H9 (cell line): ENCODE measurements at regions not wholly inside any gene's neighbourhood (a gene's known extent, or its start where the extent isn't known, plus 50 kb on each side); places are given as distances from the start of the nearest gene placed in this dataset.

Experiments
- DNase-seq: peaks from one replicate; pipeline ENCODE4 v3.0.0-alpha.2; 2017
- H2AFZ ChIP-seq: one replicate; pipeline ENCODE4 v1.6.1; 2013; ENCODE audit warnings: mild to moderate bottlenecking, low read length, control low read depth, moderate library complexity
- H2AK5ac ChIP-seq: 2 replicates; pipeline ENCODE4 v1.6.1; 2013; ENCODE audit warnings: low read length, control low read depth, mixed read lengths; ENCODE audit not compliant: insufficient read length
- H2BK120ac ChIP-seq: one replicate; pipeline ENCODE4 v1.6.1; 2013; ENCODE audit warnings: low read depth, mild to moderate bottlenecking, low read length, control low read depth, inconsistent platforms; ENCODE audit not compliant: poor library complexity, severe bottlenecking
- H2BK12ac ChIP-seq: 2 replicates; pipeline ENCODE4 v1.6.1; 2013; ENCODE audit warnings: low read length, control low read depth, mixed read lengths, low read depth; ENCODE audit not compliant: insufficient read length
- H2BK15ac ChIP-seq: 2 replicates; pipeline ENCODE4 v1.6.1; 2013; ENCODE audit warnings: low read depth, low read length, control low read depth
- H2BK20ac ChIP-seq: one replicate; pipeline ENCODE4 v1.6.1; 2013; ENCODE audit warnings: low read depth, mild to moderate bottlenecking, low read length, control low read depth, inconsistent platforms; ENCODE audit not compliant: poor library complexity, severe bottlenecking
- H2BK5ac ChIP-seq: 2 replicates; pipeline ENCODE4 v1.6.1; 2013; ENCODE audit warnings: low read length, control low read depth, mixed read lengths; ENCODE audit not compliant: insufficient read length
- H3K14ac ChIP-seq: 2 replicates; pipeline ENCODE4 v1.6.1; 2013; ENCODE audit warnings: low read length, control low read depth; ENCODE audit not compliant: insufficient read depth
- H3K18ac ChIP-seq: 2 replicates; pipeline ENCODE4 v1.6.1; 2013; ENCODE audit warnings: low read depth, mild to moderate bottlenecking, mixed read lengths, low read length, control low read depth; ENCODE audit not compliant: insufficient read length
- H3K23ac ChIP-seq: 2 replicates; pipeline ENCODE4 v1.6.1; 2013; ENCODE audit warnings: low read length, control low read depth, mixed read lengths, low read depth; ENCODE audit not compliant: insufficient read length
- H3K23me2 ChIP-seq: 2 replicates; pipeline ENCODE4 v1.6.1; 2013; ENCODE audit warnings: low read depth, mild to moderate bottlenecking, mixed read lengths, low read length, control low read depth; ENCODE audit not compliant: insufficient read length, poor library complexity, severe bottlenecking
- H3K27ac ChIP-seq: 2 replicates; pipeline ENCODE4 v1.5.1; 2013; ENCODE audit warnings: low read length, control low read depth, mixed read lengths, low read depth; ENCODE audit not compliant: insufficient read length
- H3K27me3 ChIP-seq: 2 replicates; pipeline ENCODE4 v1.6.1; 2013; ENCODE audit warnings: low read length, control low read depth, inconsistent platforms; ENCODE audit not compliant: insufficient read depth
- H3K4ac ChIP-seq: 2 replicates; pipeline ENCODE4 v1.6.1; 2013; ENCODE audit warnings: low read depth, mild to moderate bottlenecking, control low read depth, inconsistent platforms, low read length, moderate library complexity
- H3K4me1 ChIP-seq: 2 replicates; pipeline ENCODE4 v1.6.1; 2013; ENCODE audit warnings: low read length, control low read depth, inconsistent platforms; ENCODE audit not compliant: insufficient read depth
- H3K4me2 ChIP-seq: 2 replicates; pipeline ENCODE4 v1.6.1; 2013; ENCODE audit warnings: low read length, control low read depth, mixed read lengths; ENCODE audit not compliant: insufficient read length, insufficient read depth
- H3K56ac ChIP-seq: 2 replicates; pipeline ENCODE4 v1.6.1; 2013; ENCODE audit warnings: low read depth, mild to moderate bottlenecking, mixed read lengths, low read length, control low read depth; ENCODE audit not compliant: insufficient read length
- H3K79me1 ChIP-seq: 2 replicates; pipeline ENCODE4 v1.6.1; 2013; ENCODE audit warnings: low read depth, mild to moderate bottlenecking, moderate library complexity, low read length, control low read depth, inconsistent platforms; ENCODE audit not compliant: insufficient read depth, poor library complexity, severe bottlenecking
- H3K79me2 ChIP-seq: 2 replicates; pipeline ENCODE4 v1.6.1; 2013; ENCODE audit warnings: low read length, control low read depth, inconsistent platforms; ENCODE audit not compliant: insufficient read depth
- H3K9ac ChIP-seq: 2 replicates; pipeline ENCODE4 v1.6.1; 2013; ENCODE audit warnings: low read length, control low read depth, mixed read lengths; ENCODE audit not compliant: insufficient read length; ENCODE audit errors: extremely low read depth
- H3K9me3 ChIP-seq: one replicate; pipeline ENCODE4 v1.6.1; 2013; ENCODE audit warnings: low read depth, low read length, inconsistent platforms; ENCODE audit not compliant: control insufficient read depth
- H3T11ph ChIP-seq: one replicate; pipeline ENCODE4 v1.6.1; 2013; ENCODE audit warnings: mild to moderate bottlenecking, low read length, control low read depth, inconsistent platforms
- H4K20me1 ChIP-seq: one replicate; pipeline ENCODE4 v1.6.1; 2013; ENCODE audit not compliant: control insufficient read depth, insufficient read length, insufficient read depth
- H4K5ac ChIP-seq: 2 replicates; pipeline ENCODE4 v1.6.1; 2013; ENCODE audit warnings: low read depth, mild to moderate bottlenecking, mixed read lengths, low read length, control low read depth; ENCODE audit not compliant: insufficient read length
- H4K8ac ChIP-seq: replicated peaks from 2 replicates; pipeline ENCODE4 v1.6.1; 2013; ENCODE audit warnings: low read length, control low read depth, mixed read lengths, low read depth; ENCODE audit not compliant: insufficient read length
- H4K91ac ChIP-seq: 2 replicates; pipeline ENCODE4 v1.6.1; 2013; ENCODE audit warnings: low read depth, mild to moderate bottlenecking, moderate library complexity, mixed read lengths, low read length, control low read depth; ENCODE audit not compliant: insufficient read length
- H3K27ac Mint-ChIP-seq, 3 experiments: 2 replicates in 2 of 3; 3 replicates in 1 of 3; pipeline ENCODE4 v1.8.0; 2020 to 2021; ENCODE audit warnings: mixed read lengths in 3 of 3, mild to moderate bottlenecking in 1 of 3, moderate library complexity in 1 of 3
- H3K27me3 Mint-ChIP-seq: 2 replicates; pipeline ENCODE4 v1.8.0; 2021; ENCODE audit warnings: low read depth, mild to moderate bottlenecking, moderate library complexity, mixed read lengths
- H3K36me3 Mint-ChIP-seq, 3 experiments: 2 replicates in 2 of 3; 3 replicates in 1 of 3; pipeline ENCODE4 v1.8.0; 2020 to 2021; ENCODE audit warnings: low read depth in 3 of 3, mixed read lengths in 3 of 3; ENCODE audit not compliant: insufficient read depth in 1 of 3
- H3K4me1 Mint-ChIP-seq, 2 experiments: 2 replicates each; pipeline ENCODE4 v1.8.0; 2020; ENCODE audit warnings: mixed read lengths in 2 of 2
- H3K4me3 Mint-ChIP-seq, 2 experiments: 2 replicates in 1 of 2; 3 replicates in 1 of 2; pipeline ENCODE4 v1.8.0; 2020 to 2021; ENCODE audit warnings: mild to moderate bottlenecking in 2 of 2, mixed read lengths in 2 of 2, moderate library complexity in 1 of 2
- H3K9me3 Mint-ChIP-seq, 2 experiments: 2 replicates in 1 of 2; 3 replicates in 1 of 2; pipeline ENCODE4 v1.8.0; 2020; ENCODE audit warnings: mild to moderate bottlenecking in 2 of 2, mixed read lengths in 2 of 2, moderate library complexity in 1 of 2
- WGBS: extraction: QIAGEN DNeasy Blood & Tissue Kit; methylation state at CpG from one replicate; pipeline ENCODE4 v1.1.7; 2013; ENCODE audit warnings: missing lambda C conversion rate, low lambda C conversion rate, mixed read lengths; ENCODE audit not compliant: insufficient read length; ENCODE audit errors: extremely low coverage; 5-methylcytosine and 5-hydroxymethylcytosine counted together
- TF ChIP-seq, protein P1 (sequence below): fragments of 200-600 bp; sonication (generic); conservative IDR thresholded peaks from 3 replicates; pipeline ENCODE4 v1.8.0; 2021; ENCODE audit warnings: antibody characterized with exemption, mild to moderate bottlenecking

GRCh38 chr11:123261345-123262106, 66.5 kb upstream of the CLMP start:
- Histone ChIP-seq H2AK5ac (no peak overlapping the region), H3K4ac (no peak overlapping the region), H2BK120ac (no peak overlapping the region), H3K23ac (no peak overlapping the region), H3K27me3 (no peaks in the 10 kb centered on the region), H3K23me2 (peaks cover 4% of the 10 kb centered on the region), H3K9me3 (peaks cover 16% of the 10 kb centered on the region), H3K4me2 (peak overlapping the region; percentile 42), H3T11ph (no peak overlapping the region), H4K20me1 (peaks cover 2% of the 10 kb centered on the region), H2BK12ac (no peak overlapping the region), H4K91ac (no peak overlapping the region), H3K18ac (no peak overlapping the region), H3K56ac (no peak overlapping the region), H3K4me1 (no peaks in the 10 kb centered on the region), H3K14ac (no peak overlapping the region), H3K79me1 (no peaks in the 10 kb centered on the region), H2AFZ (peak overlapping the region; percentile 100), H3K27ac (no peak overlapping the region), H2BK5ac (no peak overlapping the region), H2BK15ac (no peak overlapping the region), H3K79me2 (no peaks in the 10 kb centered on the region), H4K5ac (no peak overlapping the region), H2BK20ac (no peak overlapping the region), H4K8ac (no peak overlapping the region), H3K9ac (no peak overlapping the region)
- peaks cover 6 to 21% (median 16%) of the 10 kb centered on the region in 3 experiments; a peak in 5 of 7 replicates for H3K36me3 Mint-ChIP-seq
- TF ChIP-seq, protein P1, sequence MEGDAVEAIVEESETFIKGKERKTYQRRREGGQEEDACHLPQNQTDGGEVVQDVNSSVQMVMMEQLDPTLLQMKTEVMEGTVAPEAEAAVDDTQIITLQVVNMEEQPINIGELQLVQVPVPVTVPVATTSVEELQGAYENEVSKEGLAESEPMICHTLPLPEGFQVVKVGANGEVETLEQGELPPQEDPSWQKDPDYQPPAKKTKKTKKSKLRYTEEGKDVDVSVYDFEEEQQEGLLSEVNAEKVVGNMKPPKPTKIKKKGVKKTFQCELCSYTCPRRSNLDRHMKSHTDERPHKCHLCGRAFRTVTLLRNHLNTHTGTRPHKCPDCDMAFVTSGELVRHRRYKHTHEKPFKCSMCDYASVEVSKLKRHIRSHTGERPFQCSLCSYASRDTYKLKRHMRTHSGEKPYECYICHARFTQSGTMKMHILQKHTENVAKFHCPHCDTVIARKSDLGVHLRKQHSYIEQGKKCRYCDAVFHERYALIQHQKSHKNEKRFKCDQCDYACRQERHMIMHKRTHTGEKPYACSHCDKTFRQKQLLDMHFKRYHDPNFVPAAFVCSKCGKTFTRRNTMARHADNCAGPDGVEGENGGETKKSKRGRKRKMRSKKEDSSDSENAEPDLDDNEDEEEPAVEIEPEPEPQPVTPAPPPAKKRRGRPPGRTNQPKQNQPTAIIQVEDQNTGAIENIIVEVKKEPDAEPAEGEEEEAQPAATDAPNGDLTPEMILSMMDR, result peak; percentile 98
- peaks cover 6% of the 10 kb centered on the region in 2 experiments; a peak in 3 of 4 replicates for H3K4me1 Mint-ChIP-seq
- DNase-seq, result peak; percentile 92
- H3K27me3 Mint-ChIP-seq, result peaks cover 22% of the 10 kb centered on the region
- peak overlapping the region; percentile 33 to 51; a peak in 3 of 5 replicates for H3K4me3 Mint-ChIP-seq
- H3K27ac Mint-ChIP-seq, result no peak overlapping the region
- WGBS, result no CpG with 5 or more reads among the region's 25 CpGs
- peaks cover 27 to 32% of the 10 kb centered on the region in 2 experiments for H3K9me3 Mint-ChIP-seq
